Endothelial cell of umbilical vein (primary cell): ENCODE measurements at regions not wholly inside any gene's neighbourhood (a gene's known extent, or its start where the extent isn't known, plus 50 kb on each side); places are given as distances from the start of the nearest gene placed in this dataset.
A peak's percentile ranks its signal among the peaks of the same experiment; 100 is the strongest.

Experiments
- BruUV-seq: library from RNA; stranded (reverse); fragments of 400-500 nt; replicated peaks from 2 replicates; lab custom pipeline; 2021; lab: Mats Ljungman, UMichigan
- CTCF ChIA-PET: fragments of 300-600, 350-600 bp; sonication (Branson Sonifier 250); formaldehyde crosslinking; loops from one replicate; lab custom pipeline; 2021; ENCODE audit warnings: antibody characterized with exemption, inconsistent platforms; lab: Charles Lee
- POLR2A ChIA-PET: fragments of 300-600, 350-600 bp; sonication (Branson Sonifier 250); formaldehyde crosslinking; loops from one replicate; lab custom pipeline; 2021; ENCODE audit warnings: antibody characterized with exemption, inconsistent platforms; lab: Charles Lee
- DNase-seq: peaks from one replicate; pipeline ENCODE4 v3.0.0-alpha.2; 2011; ENCODE audit warnings: low read depth, low spot score
- FAIRE-seq: peaks from 2 replicates; lab custom pipeline; 2011; peaks lifted over from hg19 to GRCh38; lab: Jason Lieb, UNC
- H2AFZ ChIP-seq: 2 replicates; pipeline ENCODE4 v1.6.0; 2012; ENCODE audit warnings: low read depth, low read length, control low read depth, inconsistent platforms
- H3K27ac ChIP-seq: 2 replicates; pipeline ENCODE4 v1.5.1; 2011; ENCODE audit warnings: low read depth, mild to moderate bottlenecking, control low read depth, low read length, moderate library complexity; ENCODE audit not compliant: insufficient read depth
- H3K27me3 ChIP-seq, 2 experiments: 2 replicates each; pipeline versions ENCODE4 v1.6.0 to v1.6.1; 2011; ENCODE audit warnings: low read length in 2 of 2, mixed read lengths in 1 of 2; ENCODE audit not compliant: control insufficient read depth in 2 of 2, insufficient read depth in 2 of 2
- H3K36me3 ChIP-seq, 2 experiments: 2 replicates in 1 of 2; 3 replicates in 1 of 2; pipeline ENCODE4 v1.5.1; 2011; ENCODE audit warnings: low read length in 2 of 2, mild to moderate bottlenecking in 1 of 2, moderate library complexity in 1 of 2; ENCODE audit not compliant: control insufficient read depth in 2 of 2, insufficient read depth in 2 of 2; ENCODE audit errors: extremely low read depth in 1 of 2
- H3K4me1 ChIP-seq: 3 replicates; pipeline ENCODE4 v1.5.1; 2011; ENCODE audit warnings: mild to moderate bottlenecking, low read length; ENCODE audit not compliant: control insufficient read depth, insufficient read depth; ENCODE audit errors: extremely low read depth
- H3K4me2 ChIP-seq: 2 replicates; pipeline ENCODE4 v1.6.1; 2011; ENCODE audit warnings: low read length, control low read depth, mixed read lengths; ENCODE audit not compliant: insufficient read depth
- H3K4me3 ChIP-seq, 3 experiments: fragments of 200-600 bp in 1 of 3; sonication (generic), shearing (Covaris generic) in 1 of 3; replicated peaks in 1 of 3; 2 replicates each; pipeline ENCODE4 v1.5.1; 2011 to 2016; ENCODE audit warnings: control low read depth in 3 of 3, low read length in 3 of 3, mild to moderate bottlenecking in 2 of 3, inconsistent platforms in 1 of 3, low read depth in 1 of 3, moderate library complexity in 1 of 3; ENCODE audit not compliant: insufficient read depth in 1 of 3
- H3K79me2 ChIP-seq: 2 replicates; pipeline ENCODE4 v1.6.0; 2012; ENCODE audit warnings: low read length, inconsistent platforms; ENCODE audit not compliant: control insufficient read depth, insufficient read depth
- H3K9ac ChIP-seq: replicated peaks from 2 replicates; pipeline ENCODE3; 2011; ENCODE audit warnings: low read length, control low read depth; ENCODE audit not compliant: insufficient read depth; ENCODE audit errors: extremely low read depth
- H3K9me1 ChIP-seq: replicated peaks from 3 replicates; pipeline ENCODE4 v1.6.0; 2011; ENCODE audit warnings: mild to moderate bottlenecking, low read length; ENCODE audit not compliant: control insufficient read depth, insufficient read depth; ENCODE audit errors: extremely low read depth
- H3K9me3 ChIP-seq: replicated peaks from 2 replicates; pipeline ENCODE4 v1.5.1; 2012; ENCODE audit warnings: low read length, inconsistent platforms; ENCODE audit not compliant: control insufficient read depth, insufficient read depth
- H4K20me1 ChIP-seq: replicated peaks from 2 replicates; pipeline ENCODE3; 2011; ENCODE audit warnings: mild to moderate bottlenecking, low read length; ENCODE audit not compliant: control insufficient read depth, insufficient read depth; ENCODE audit errors: extremely low read depth
- CTCF ChIP-seq, 2 donors: IDR thresholded peaks; 1 replicate in 1 of 2; 2 replicates in 1 of 2; pipeline ENCODE4 v1.5.1; 2011; ENCODE audit warnings: low read length in 2 of 2, mild to moderate bottlenecking in 2 of 2, moderate library complexity in 2 of 2, control low read depth in 1 of 2, inconsistent platforms in 1 of 2, low read depth in 1 of 2; ENCODE audit not compliant: insufficient read depth in 1 of 2; ENCODE audit errors: extremely low read depth in 1 of 2
- EZH2 ChIP-seq: IDR thresholded peaks from 2 replicates; pipeline ENCODE4 v1.6.1; 2012; ENCODE audit warnings: borderline replicate concordance, low read depth, mild to moderate bottlenecking, moderate library complexity, low read length, inconsistent platforms; ENCODE audit not compliant: severe bottlenecking
- FOS ChIP-seq: IDR thresholded peaks from 2 replicates; pipeline ENCODE4 v1.6.1; 2011; ENCODE audit warnings: mild to moderate bottlenecking, low read length, moderate library complexity, borderline replicate concordance; ENCODE audit not compliant: insufficient read depth
- GATA2 ChIP-seq: IDR thresholded peaks from 2 replicates; pipeline ENCODE4 v1.7.0; 2011; ENCODE audit warnings: low read depth, mild to moderate bottlenecking, moderate library complexity, mixed read lengths, low read length; ENCODE audit not compliant: insufficient read length, insufficient read depth
- JUN ChIP-seq: IDR thresholded peaks from 2 replicates; pipeline ENCODE4 v1.6.1; 2011; ENCODE audit warnings: borderline replicate concordance, low read depth; ENCODE audit not compliant: insufficient read length, insufficient read depth
- MAX ChIP-seq: IDR thresholded peaks from 2 replicates; pipeline ENCODE4 v1.6.1; 2011; ENCODE audit not compliant: insufficient read depth, insufficient read length
- MYC ChIP-seq: IDR thresholded peaks from one replicate; pipeline ENCODE4 v1.6.1; 2011; ENCODE audit warnings: mild to moderate bottlenecking, low read depth, low read length
- POLR2A ChIP-seq: IDR thresholded peaks from 2 replicates; pipeline ENCODE4 v1.6.1; 2012; ENCODE audit warnings: low read depth, mild to moderate bottlenecking, control low read depth, low read length
- POLR2AphosphoS5 ChIP-seq: IDR thresholded peaks from 2 replicates; pipeline ENCODE4 v1.6.1; 2012; ENCODE audit warnings: low read depth, mild to moderate bottlenecking, control low read depth, low read length, moderate library complexity; ENCODE audit not compliant: insufficient read depth
- dilution Hi-C: fragments of 300-500 bp; cut with MboI; formaldehyde crosslinking; loops from one replicate; pipeline ENCODE4 v1.15.0; 2019; ENCODE audit warnings: low sequenced_read_pairs; ENCODE audit not compliant: extremely low pct_ligation_motif_present
- intact Hi-C: fragments of 100-400 bp; cut with micrococcal nuclease; formaldehyde crosslinking; loops from one replicate; pipeline ENCODE4 v1.10.0; 2022

GRCh38 chr5:50328193-50328729 lies 112.8 kb downstream of the EMB start:
- Histone ChIP-seq H2AFZ (no peak overlapping the region), H4K20me1 (no peaks in the 10 kb centered on the region), H3K9ac (no peak overlapping the region), H3K9me3 (no peaks in the 10 kb centered on the region), H3K36me3 (no peaks in the 10 kb centered on the region), H3K4me1 (no peaks in the 10 kb centered on the region), H3K27me3 (no peaks in the 10 kb centered on the region), H3K4me3 (no peak overlapping the region), H3K79me2 (no peaks in the 10 kb centered on the region), H3K27ac (no peak overlapping the region), H3K4me2 (no peak overlapping the region), H3K9me1 (no peaks in the 10 kb centered on the region)
- CTCF ChIA-PET: no interaction called here
- dilution Hi-C loops: no loop called here
- intact Hi-C loops: no loop called here
- no TSS peak for BruUV-seq
- POLR2A ChIA-PET: no interaction called here
- no peak for TF ChIP-seq POLR2A
- TF ChIP-seq MYC: no peak
- no peak for TF ChIP-seq FOS
- no peak for TF ChIP-seq EZH2
- TF ChIP-seq GATA2: no peak
- TF ChIP-seq MAX: no peak
- TF ChIP-seq POLR2AphosphoS5: no peak
- TF ChIP-seq JUN: no peak
- DNase-seq: no peak
- FAIRE-seq: no peak

GRCh38 chr5:50325237-50325832 lies 115.8 kb downstream of the EMB start:
- no peak overlapping the region for H3K4me3 ChIP-seq
- H3K9ac ChIP-seq: no peak overlapping the region
- ChIA-PET CTCF (interaction anchor here (1.1 kb wide), 1 partner anchor 32 kb away, joined by 3 read pairs; no protein-coding TSS in a partner anchor), POLR2A (no interaction called here)
- H3K9me3 ChIP-seq: peaks cover 2% of the 10 kb centered on the region
- no peak overlapping the region for H3K27ac ChIP-seq
- intact Hi-C loops (no loop called here), dilution Hi-C loops (no loop called here)
- no peaks in the 10 kb centered on the region for H3K4me1 ChIP-seq
- no peaks in the 10 kb centered on the region for H4K20me1 ChIP-seq
- no peak overlapping the region for H2AFZ ChIP-seq
- no peak overlapping the region for H3K4me2 ChIP-seq
- no peak for FAIRE-seq
- BruUV-seq: no TSS peak
- no peaks in the 10 kb centered on the region for H3K79me2 ChIP-seq
- TF ChIP-seq POLR2AphosphoS5 (no peak), CTCF (IDR thresholded peaks at IDR 0.05; ENCODE audit: extremely low read depth in 1 of 2, insufficient read depth in 1 of 2, low read depth in 1 of 2, low read length in 2 of 2) (peak; percentile 41 to 50)
- no peaks in the 10 kb centered on the region for H3K36me3 ChIP-seq
- H3K27me3 ChIP-seq: no peaks in the 10 kb centered on the region
- DNase-seq: peak; percentile 19
- H3K9me1 ChIP-seq: no peaks in the 10 kb centered on the region
